ENCODE measurements at regions not wholly inside any gene's neighbourhood (a gene's known extent, or its start where the extent isn't known, plus 50 kb on each side); places are given as distances from the start of the nearest gene placed in this dataset.

- TF ChIP-seq CTCF (IDR thresholded peaks at IDR 0.05; ENCODE audit: insufficient read depth, low read length) = no peak
- no peak for TF ChIP-seq SPI1 (IDR thresholded peaks at IDR 0.05; ENCODE audit: borderline replicate concordance, low read depth)
- TF ChIP-seq REST (IDR thresholded peaks at IDR 0.05; ENCODE audit: insufficient replicate concordance, low read depth) = no peak
- no peak for TF ChIP-seq POLR2AphosphoS5 (IDR thresholded peaks at IDR 0.05; ENCODE audit: low read depth)
- no peak for TF ChIP-seq GABPA (IDR thresholded peaks at IDR 0.05; ENCODE audit: low read depth)
Measured at GRCh38 chr10:10818082-10818481, 199.6 kb upstream of the CELF2 start.

All from HL-60 (cell line).